Hepatocyte (in vitro differentiated cells): ENCODE measurements at regions not wholly inside any gene's neighbourhood (a gene's known extent, or its start where the extent isn't known, plus 50 kb on each side); places are given as distances from the start of the nearest gene placed in this dataset.

ENCODE experiments used
- CTCF ChIP-seq: fragments of 200-600 bp; sonication (generic); IDR thresholded peaks from 2 replicates; pipeline ENCODE4 v1.5.1; 2016; ENCODE audit warnings: antibody characterized with exemption, mild to moderate bottlenecking; ENCODE audit not compliant: poor library complexity
- EZH2 ChIP-seq: fragments of 200-600 bp; sonication (generic); IDR thresholded peaks from 2 replicates; pipeline ENCODE4 v1.6.1; 2016; ENCODE audit warnings: antibody characterized with exemption, mild to moderate bottlenecking, borderline replicate concordance
- EZH2phosphoT487 ChIP-seq: fragments of 200-600 bp; sonication (generic); IDR thresholded peaks from one replicate; pipeline ENCODE4 v1.6.1; 2018; ENCODE audit warnings: antibody characterized with exemption, mild to moderate bottlenecking, low read depth, moderate library complexity; ENCODE audit not compliant: unreplicated experiment, severe bottlenecking

GRCh38 chr2:58667137-58667774, 426.1 kb upstream of the FANCL start:
- TF ChIP-seq CTCF (no peak), EZH2phosphoT487 (no peak), EZH2 (no peak)
